ENCODE measurements at regions not wholly inside any gene's neighbourhood (a gene's known extent, or its start where the extent isn't known, plus 50 kb on each side); places are given as distances from the start of the nearest gene placed in this dataset.

DNA sequence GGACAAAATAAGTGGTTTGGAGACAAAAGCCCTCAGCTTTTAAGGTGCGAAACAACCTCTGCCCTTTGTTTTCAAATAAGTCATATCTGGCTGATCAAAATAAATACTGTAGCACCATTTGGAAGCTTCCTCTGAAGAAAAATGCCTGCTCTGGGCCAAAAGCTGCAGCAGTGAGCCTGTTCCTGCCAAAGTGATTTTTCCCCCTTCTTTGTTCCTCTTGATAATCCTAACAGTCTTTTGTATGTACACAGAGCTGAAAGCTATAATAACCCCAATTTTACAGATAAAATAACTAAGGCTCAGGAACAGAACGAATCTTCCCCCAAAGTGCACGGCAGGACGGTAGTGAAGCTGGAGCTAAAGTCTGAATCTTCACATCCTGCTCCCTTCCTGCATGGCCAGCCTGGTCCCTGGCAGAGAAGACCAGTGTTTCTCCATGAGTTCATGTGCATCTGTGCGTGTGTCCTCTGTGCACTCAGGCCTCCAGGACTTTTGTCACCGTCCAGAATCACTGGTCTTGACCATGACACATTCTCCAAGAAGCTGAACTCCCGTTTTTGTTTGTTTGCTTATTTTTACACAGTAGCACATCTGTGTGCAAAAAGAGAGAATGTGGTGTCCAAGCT is 2114.1 kb upstream of the PIK3C3 start:
- RAD21 ChIA-PET (ENCODE audit: unreplicated experiment): interaction anchor here (1.1 kb wide), 1 partner anchor 9 kb away, joined by 3 read pairs; no protein-coding TSS in a partner anchor
- no peak for FAIRE-seq
- DNase-seq (ENCODE audit: low read depth, low spot score): no peak
- Histone ChIP-seq H3K36me3 (ENCODE audit: control insufficient read depth in 2 of 2, insufficient read depth in 2 of 2, low read length in 1 of 2) (no peaks in the 10 kb centered on the region), H2AFZ (ENCODE audit: control insufficient read depth, low read depth, low read length) (no peak overlapping the region), H3K9ac (ENCODE audit: control insufficient read depth, insufficient read depth, low read length) (no peak overlapping the region), H3K4me2 (ENCODE audit: control insufficient read depth, insufficient read depth) (no peak overlapping the region), H3K9me3 (replicated peaks; ENCODE audit: control insufficient read depth, insufficient read depth, low read length) (no peaks in the 10 kb centered on the region), H3K27ac (ENCODE audit: control insufficient read depth, insufficient read depth) (no peak overlapping the region), H3K4me3 (no peak overlapping the region), H3K27me3 (replicated peaks in 1 of 2; ENCODE audit: control insufficient read depth in 2 of 2, insufficient read depth in 2 of 2, low read length in 1 of 2) (no peaks in the 10 kb centered on the region), H4K20me1 (ENCODE audit: control insufficient read depth, insufficient read depth) (no peaks in the 10 kb centered on the region), H3K79me2 (ENCODE audit: control insufficient read depth, insufficient read depth, low read length) (no peaks in the 10 kb centered on the region), H3K4me1 (ENCODE audit: control insufficient read depth, insufficient read depth, low read length) (no peaks in the 10 kb centered on the region)
- POLR2A ChIA-PET: no interaction called here
- no peak for ATAC-seq
- SMC1A ChIA-PET (ENCODE audit: uncharacterized antibody, unreplicated experiment): no interaction called here
- no TSS peak for BruUV-seq (replicated peaks)
- CTCF ChIA-PET: no interaction called here
- 33% methylated on average over 7 of the region's 7 CpGs for WGBS (ENCODE audit: insufficient coverage, insufficient replicate concordance, low lambda C conversion rate, missing lambda C conversion rate)
- in situ Hi-C loops (cut with MboI): no loop called here
- TF ChIP-seq, protein P1, sequence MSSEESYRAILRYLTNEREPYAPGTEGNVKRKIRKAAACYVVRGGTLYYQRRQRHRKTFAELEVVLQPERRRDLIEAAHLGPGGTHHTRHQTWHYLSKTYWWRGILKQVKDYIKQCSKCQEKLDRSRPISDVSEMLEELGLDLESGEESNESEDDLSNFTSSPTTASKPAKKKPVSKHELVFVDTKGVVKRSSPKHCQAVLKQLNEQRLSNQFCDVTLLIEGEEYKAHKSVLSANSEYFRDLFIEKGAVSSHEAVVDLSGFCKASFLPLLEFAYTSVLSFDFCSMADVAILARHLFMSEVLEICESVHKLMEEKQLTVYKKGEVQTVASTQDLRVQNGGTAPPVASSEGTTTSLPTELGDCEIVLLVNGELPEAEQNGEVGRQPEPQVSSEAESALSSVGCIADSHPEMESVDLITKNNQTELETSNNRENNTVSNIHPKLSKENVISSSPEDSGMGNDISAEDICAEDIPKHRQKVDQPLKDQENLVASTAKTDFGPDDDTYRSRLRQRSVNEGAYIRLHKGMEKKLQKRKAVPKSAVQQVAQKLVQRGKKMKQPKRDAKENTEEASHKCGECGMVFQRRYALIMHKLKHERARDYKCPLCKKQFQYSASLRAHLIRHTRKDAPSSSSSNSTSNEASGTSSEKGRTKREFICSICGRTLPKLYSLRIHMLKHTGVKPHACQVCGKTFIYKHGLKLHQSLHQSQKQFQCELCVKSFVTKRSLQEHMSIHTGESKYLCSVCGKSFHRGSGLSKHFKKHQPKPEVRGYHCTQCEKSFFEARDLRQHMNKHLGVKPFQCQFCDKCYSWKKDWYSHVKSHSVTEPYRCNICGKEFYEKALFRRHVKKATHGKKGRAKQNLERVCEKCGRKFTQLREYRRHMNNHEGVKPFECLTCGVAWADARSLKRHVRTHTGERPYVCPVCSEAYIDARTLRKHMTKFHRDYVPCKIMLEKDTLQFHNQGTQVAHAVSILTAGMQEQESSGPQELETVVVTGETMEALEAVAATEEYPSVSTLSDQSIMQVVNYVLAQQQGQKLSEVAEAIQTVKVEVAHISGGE (CRISPR knock-in tag; IDR thresholded peaks at IDR 0.05): no peak
- TF ChIP-seq WRNIP1 (IDR thresholded peaks at IDR 0.05; ENCODE audit: borderline replicate concordance, low read depth, low read length) (no peak), CHD4 (IDR thresholded peaks at IDR 0.05) (no peak), JUND (IDR thresholded peaks at IDR 0.05; ENCODE audit: low read depth, low read length) (no peak), BMI1 (IDR thresholded peaks at IDR 0.05; ENCODE audit: borderline replicate concordance) (no peak), ATF7 (IDR thresholded peaks at IDR 0.05; ENCODE audit: low read depth) (no peak), TCF3 (IDR thresholded peaks at IDR 0.05; ENCODE audit: borderline replicate concordance, insufficient read depth, low read depth, low read length) (no peak)
- TF ChIP-seq, protein P2, sequence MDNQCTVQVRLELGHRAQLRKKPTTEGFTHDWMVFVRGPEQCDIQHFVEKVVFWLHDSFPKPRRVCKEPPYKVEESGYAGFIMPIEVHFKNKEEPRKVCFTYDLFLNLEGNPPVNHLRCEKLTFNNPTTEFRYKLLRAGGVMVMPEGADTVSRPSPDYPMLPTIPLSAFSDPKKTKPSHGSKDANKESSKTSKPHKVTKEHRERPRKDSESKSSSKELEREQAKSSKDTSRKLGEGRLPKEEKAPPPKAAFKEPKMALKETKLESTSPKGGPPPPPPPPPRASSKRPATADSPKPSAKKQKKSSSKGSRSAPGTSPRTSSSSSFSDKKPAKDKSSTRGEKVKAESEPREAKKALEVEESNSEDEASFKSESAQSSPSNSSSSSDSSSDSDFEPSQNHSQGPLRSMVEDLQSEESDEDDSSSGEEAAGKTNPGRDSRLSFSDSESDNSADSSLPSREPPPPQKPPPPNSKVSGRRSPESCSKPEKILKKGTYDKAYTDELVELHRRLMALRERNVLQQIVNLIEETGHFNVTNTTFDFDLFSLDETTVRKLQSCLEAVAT (IDR thresholded peaks at IDR 0.05): no peak
- TF ChIP-seq, protein P3, sequence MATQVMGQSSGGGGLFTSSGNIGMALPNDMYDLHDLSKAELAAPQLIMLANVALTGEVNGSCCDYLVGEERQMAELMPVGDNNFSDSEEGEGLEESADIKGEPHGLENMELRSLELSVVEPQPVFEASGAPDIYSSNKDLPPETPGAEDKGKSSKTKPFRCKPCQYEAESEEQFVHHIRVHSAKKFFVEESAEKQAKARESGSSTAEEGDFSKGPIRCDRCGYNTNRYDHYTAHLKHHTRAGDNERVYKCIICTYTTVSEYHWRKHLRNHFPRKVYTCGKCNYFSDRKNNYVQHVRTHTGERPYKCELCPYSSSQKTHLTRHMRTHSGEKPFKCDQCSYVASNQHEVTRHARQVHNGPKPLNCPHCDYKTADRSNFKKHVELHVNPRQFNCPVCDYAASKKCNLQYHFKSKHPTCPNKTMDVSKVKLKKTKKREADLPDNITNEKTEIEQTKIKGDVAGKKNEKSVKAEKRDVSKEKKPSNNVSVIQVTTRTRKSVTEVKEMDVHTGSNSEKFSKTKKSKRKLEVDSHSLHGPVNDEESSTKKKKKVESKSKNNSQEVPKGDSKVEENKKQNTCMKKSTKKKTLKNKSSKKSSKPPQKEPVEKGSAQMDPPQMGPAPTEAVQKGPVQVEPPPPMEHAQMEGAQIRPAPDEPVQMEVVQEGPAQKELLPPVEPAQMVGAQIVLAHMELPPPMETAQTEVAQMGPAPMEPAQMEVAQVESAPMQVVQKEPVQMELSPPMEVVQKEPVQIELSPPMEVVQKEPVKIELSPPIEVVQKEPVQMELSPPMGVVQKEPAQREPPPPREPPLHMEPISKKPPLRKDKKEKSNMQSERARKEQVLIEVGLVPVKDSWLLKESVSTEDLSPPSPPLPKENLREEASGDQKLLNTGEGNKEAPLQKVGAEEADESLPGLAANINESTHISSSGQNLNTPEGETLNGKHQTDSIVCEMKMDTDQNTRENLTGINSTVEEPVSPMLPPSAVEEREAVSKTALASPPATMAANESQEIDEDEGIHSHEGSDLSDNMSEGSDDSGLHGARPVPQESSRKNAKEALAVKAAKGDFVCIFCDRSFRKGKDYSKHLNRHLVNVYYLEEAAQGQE (IDR thresholded peaks at IDR 0.05; ENCODE audit: low read depth, low read length): no peak
- intact Hi-C loops (cut with micrococcal nuclease; ENCODE audit: unreplicated experiment): no loop called here

All from GM12878 (cell line).